ENCODE measurements at regions not wholly inside any gene's neighbourhood (a gene's known extent, or its start where the extent isn't known, plus 50 kb on each side); places are given as distances from the start of the nearest gene placed in this dataset.

DNA sequence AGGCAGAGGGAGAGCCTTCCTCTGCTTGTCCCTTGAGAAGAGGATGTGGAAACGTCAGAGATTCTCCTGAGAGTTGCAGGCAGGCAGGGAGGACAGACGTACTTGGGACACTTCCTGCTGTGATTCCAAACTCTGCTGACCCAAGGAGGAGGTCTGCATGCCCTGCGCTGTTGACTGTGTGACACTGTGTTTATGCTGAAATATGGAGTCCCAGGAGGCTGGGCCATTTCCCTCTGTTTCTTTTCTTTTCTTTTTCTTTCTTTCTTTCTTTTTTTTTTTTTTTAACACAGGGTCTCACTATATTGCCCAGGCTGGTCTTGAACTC, 63.5 kb upstream of the BHLHE23 start:
- CTCF ChIA-PET = no interaction called here
- H3K4me3 Mint-ChIP-seq (ENCODE audit: low read depth, unreplicated experiment) = no peak overlapping the region
- intact Hi-C loops (cut with micrococcal nuclease; ENCODE audit: unreplicated experiment) = no loop called here
- H3K9me3 Mint-ChIP-seq (ENCODE audit: low read depth, unreplicated experiment) = no peaks in the 10 kb centered on the region
- H3K4me1 Mint-ChIP-seq (ENCODE audit: low read depth, unreplicated experiment) = no peaks in the 10 kb centered on the region
- H3K27me3 Mint-ChIP-seq (ENCODE audit: unreplicated experiment) = peaks cover 99% of the 10 kb centered on the region
- TF ChIP-seq, protein P1, sequence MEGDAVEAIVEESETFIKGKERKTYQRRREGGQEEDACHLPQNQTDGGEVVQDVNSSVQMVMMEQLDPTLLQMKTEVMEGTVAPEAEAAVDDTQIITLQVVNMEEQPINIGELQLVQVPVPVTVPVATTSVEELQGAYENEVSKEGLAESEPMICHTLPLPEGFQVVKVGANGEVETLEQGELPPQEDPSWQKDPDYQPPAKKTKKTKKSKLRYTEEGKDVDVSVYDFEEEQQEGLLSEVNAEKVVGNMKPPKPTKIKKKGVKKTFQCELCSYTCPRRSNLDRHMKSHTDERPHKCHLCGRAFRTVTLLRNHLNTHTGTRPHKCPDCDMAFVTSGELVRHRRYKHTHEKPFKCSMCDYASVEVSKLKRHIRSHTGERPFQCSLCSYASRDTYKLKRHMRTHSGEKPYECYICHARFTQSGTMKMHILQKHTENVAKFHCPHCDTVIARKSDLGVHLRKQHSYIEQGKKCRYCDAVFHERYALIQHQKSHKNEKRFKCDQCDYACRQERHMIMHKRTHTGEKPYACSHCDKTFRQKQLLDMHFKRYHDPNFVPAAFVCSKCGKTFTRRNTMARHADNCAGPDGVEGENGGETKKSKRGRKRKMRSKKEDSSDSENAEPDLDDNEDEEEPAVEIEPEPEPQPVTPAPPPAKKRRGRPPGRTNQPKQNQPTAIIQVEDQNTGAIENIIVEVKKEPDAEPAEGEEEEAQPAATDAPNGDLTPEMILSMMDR (IDR thresholded peaks at IDR 0.05; ENCODE audit: unreplicated experiment) = no peak
- DNase-seq = no peak
- no peak overlapping the region for H3K27ac Mint-ChIP-seq (ENCODE audit: unreplicated experiment)
- no peaks in the 10 kb centered on the region for H3K36me3 Mint-ChIP-seq (ENCODE audit: insufficient read depth, unreplicated experiment)
- no TSS peak for BruUV-seq (replicated peaks)

- BruUV-seq (replicated peaks) = no TSS peak
- Mint-ChIP-seq H3K4me3 (ENCODE audit: low read depth, unreplicated experiment) (no peak overlapping the region), H3K27me3 (ENCODE audit: unreplicated experiment) (peaks cover 99% of the 10 kb centered on the region), H3K36me3 (ENCODE audit: insufficient read depth, unreplicated experiment) (no peaks in the 10 kb centered on the region), H3K4me1 (ENCODE audit: low read depth, unreplicated experiment) (no peaks in the 10 kb centered on the region), H3K9me3 (ENCODE audit: low read depth, unreplicated experiment) (no peaks in the 10 kb centered on the region), H3K27ac (ENCODE audit: unreplicated experiment) (no peak overlapping the region)
- CTCF ChIA-PET = no interaction called here
- intact Hi-C loops (cut with micrococcal nuclease; ENCODE audit: unreplicated experiment) = no loop called here
- TF ChIP-seq, protein P1 (IDR thresholded peaks at IDR 0.05; ENCODE audit: unreplicated experiment) = no peak
- no peak for DNase-seq
These were observed 62.1 kb upstream of the BHLHE23 start for GRCh38 chr20:63068711-63069367.

- H3K4me3 Mint-ChIP-seq (ENCODE audit: low read depth, unreplicated experiment) = no peak overlapping the region
- H3K27ac Mint-ChIP-seq (ENCODE audit: unreplicated experiment) = no peak overlapping the region
- TF ChIP-seq, protein P1 (IDR thresholded peaks at IDR 0.05; ENCODE audit: unreplicated experiment) = no peak
- intact Hi-C loops (cut with micrococcal nuclease; ENCODE audit: unreplicated experiment) = no loop called here
- CTCF ChIA-PET = no interaction called here
- no peaks in the 10 kb centered on the region for H3K4me1 Mint-ChIP-seq (ENCODE audit: low read depth, unreplicated experiment)
- H3K9me3 Mint-ChIP-seq (ENCODE audit: low read depth, unreplicated experiment) = no peaks in the 10 kb centered on the region
- DNase-seq = no peak
- no peaks in the 10 kb centered on the region for H3K36me3 Mint-ChIP-seq (ENCODE audit: insufficient read depth, unreplicated experiment)
- H3K27me3 Mint-ChIP-seq (ENCODE audit: unreplicated experiment) = peaks cover 99% of the 10 kb centered on the region
- no TSS peak for BruUV-seq (replicated peaks)
These were observed 61.2 kb upstream of the BHLHE23 start for GRCh38 chr20:63067721-63068560.

DNA sequence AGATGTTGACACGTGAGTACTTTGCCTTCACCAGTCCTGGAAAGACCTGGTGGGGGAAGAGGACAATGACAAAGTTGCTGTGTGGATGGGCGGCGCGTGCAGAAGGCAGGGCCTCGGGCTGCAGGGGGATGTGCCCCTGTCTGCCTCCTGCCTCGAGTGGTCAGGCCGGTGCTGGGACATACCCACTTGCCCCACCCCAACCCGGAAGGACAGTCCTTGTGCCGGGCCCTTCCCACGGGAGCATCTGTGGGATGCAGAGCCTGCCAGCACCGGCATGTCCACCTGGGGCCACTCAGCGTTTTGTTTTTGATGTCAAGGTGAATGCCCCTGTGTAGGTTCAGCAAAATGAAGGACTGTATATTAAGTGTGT, 60.5 kb upstream of the BHLHE23 start:
- no TSS peak for BruUV-seq (replicated peaks)
- no peaks in the 10 kb centered on the region for H3K9me3 Mint-ChIP-seq (ENCODE audit: low read depth, unreplicated experiment)
- H3K36me3 Mint-ChIP-seq (ENCODE audit: insufficient read depth, unreplicated experiment) = no peaks in the 10 kb centered on the region
- H3K4me3 Mint-ChIP-seq (ENCODE audit: low read depth, unreplicated experiment) = no peak overlapping the region
- intact Hi-C loops (cut with micrococcal nuclease; ENCODE audit: unreplicated experiment) = no loop called here
- no peak overlapping the region for H3K27ac Mint-ChIP-seq (ENCODE audit: unreplicated experiment)
- CTCF ChIA-PET = no interaction called here
- peaks cover 95% of the 10 kb centered on the region for H3K27me3 Mint-ChIP-seq (ENCODE audit: unreplicated experiment)
- TF ChIP-seq, protein P1 (IDR thresholded peaks at IDR 0.05; ENCODE audit: unreplicated experiment) = no peak
- H3K4me1 Mint-ChIP-seq (ENCODE audit: low read depth, unreplicated experiment) = no peaks in the 10 kb centered on the region
- no peak for DNase-seq

Data from Calu3 (cell line).